ENCODE measurements at regions not wholly inside any gene's neighbourhood (a gene's known extent, or its start where the extent isn't known, plus 50 kb on each side); places are given as distances from the start of the nearest gene placed in this dataset.

GRCh38 chr20:6504826-6505225 lies 262.7 kb upstream of the BMP2 start:
- H2BK12ac ChIP-seq (ENCODE audit: low read length), result no peak overlapping the region
- H3K79me1 ChIP-seq (ENCODE audit: low read length), result no peaks in the 10 kb centered on the region
- no peak overlapping the region for H3K4ac ChIP-seq (ENCODE audit: low read depth, low read length)
- H3K4me1 ChIP-seq (ENCODE audit: control insufficient read depth in 1 of 2, insufficient read depth in 2 of 2, low read length in 2 of 2), result no peaks in the 10 kb centered on the region
- H3K4me3 ChIP-seq (ENCODE audit: low read depth, low read length), result no peak overlapping the region
- DNase-seq, result no peak
- H3K18ac ChIP-seq (ENCODE audit: low read length), result no peak overlapping the region
- H4K91ac ChIP-seq (ENCODE audit: low read depth, low read length), result no peak overlapping the region
- H3K4me2 ChIP-seq (ENCODE audit: low read length), result no peak overlapping the region
- H3K27me3 ChIP-seq (ENCODE audit: insufficient read depth, low read length), result no peaks in the 10 kb centered on the region
- no peak overlapping the region for H3K14ac ChIP-seq (ENCODE audit: low read length)
- H4K8ac ChIP-seq (ENCODE audit: low read depth, low read length), result no peak overlapping the region
- no peak overlapping the region for H3K27ac ChIP-seq (ENCODE audit: low read depth, low read length)
- no peaks in the 10 kb centered on the region for H3K9me3 ChIP-seq (ENCODE audit: insufficient read depth, low read depth, low read length)
- no peak overlapping the region for H4K12ac ChIP-seq (ENCODE audit: low read depth, low read length)
- H2BK120ac ChIP-seq (ENCODE audit: insufficient read depth, low read length, poor library complexity), result no peak overlapping the region
- no peak overlapping the region for H2BK5ac ChIP-seq (ENCODE audit: low read depth, low read length, poor library complexity)
- no peaks in the 10 kb centered on the region for H3K79me2 ChIP-seq (ENCODE audit: control insufficient read depth, insufficient read depth, low read length, poor library complexity)
- H3K23ac ChIP-seq (ENCODE audit: low read length), result no peak overlapping the region
- H3K36me3 ChIP-seq (ENCODE audit: control insufficient read depth in 1 of 2, insufficient read depth in 2 of 2, low read length in 2 of 2), result no peaks in the 10 kb centered on the region
- no peak overlapping the region for H2AK5ac ChIP-seq (ENCODE audit: low read length)
- no peak overlapping the region for H3K9ac ChIP-seq (ENCODE audit: low read length)
- H2AFZ ChIP-seq (ENCODE audit: insufficient read depth, low read length, poor library complexity), result no peak overlapping the region
- WGBS (ENCODE audit: extremely low coverage, insufficient coverage, insufficient read length), result no CpG with 5 or more reads among the region's 7 CpGs

- DNase-seq, result no peak
- Histone ChIP-seq H3K79me1 (ENCODE audit: low read length) (no peaks in the 10 kb centered on the region), H3K36me3 (ENCODE audit: control insufficient read depth in 1 of 2, insufficient read depth in 2 of 2, low read length in 2 of 2) (no peaks in the 10 kb centered on the region), H2BK12ac (ENCODE audit: low read length) (no peak overlapping the region), H3K4me3 (ENCODE audit: low read depth, low read length) (no peak overlapping the region), H3K9ac (ENCODE audit: low read length) (no peak overlapping the region), H3K27ac (ENCODE audit: low read depth, low read length) (no peak overlapping the region), H3K4ac (ENCODE audit: low read depth, low read length) (no peak overlapping the region), H2BK120ac (ENCODE audit: insufficient read depth, low read length, poor library complexity) (no peak overlapping the region), H2AK5ac (ENCODE audit: low read length) (no peak overlapping the region), H4K12ac (ENCODE audit: low read depth, low read length) (no peak overlapping the region), H3K9me3 (ENCODE audit: insufficient read depth, low read depth, low read length) (no peaks in the 10 kb centered on the region), H3K4me2 (ENCODE audit: low read length) (no peak overlapping the region), H3K79me2 (ENCODE audit: control insufficient read depth, insufficient read depth, low read length, poor library complexity) (no peaks in the 10 kb centered on the region), H4K8ac (ENCODE audit: low read depth, low read length) (no peak overlapping the region), H2AFZ (ENCODE audit: insufficient read depth, low read length, poor library complexity) (no peak overlapping the region), H4K91ac (ENCODE audit: low read depth, low read length) (no peak overlapping the region), H3K18ac (ENCODE audit: low read length) (no peak overlapping the region), H3K4me1 (ENCODE audit: control insufficient read depth in 1 of 2, insufficient read depth in 2 of 2, low read length in 2 of 2) (no peaks in the 10 kb centered on the region), H2BK5ac (ENCODE audit: low read depth, low read length, poor library complexity) (no peak overlapping the region), H3K27me3 (ENCODE audit: insufficient read depth, low read length) (no peaks in the 10 kb centered on the region), H3K14ac (ENCODE audit: low read length) (no peak overlapping the region), H3K23ac (ENCODE audit: low read length) (no peak overlapping the region)
- no CpG with 5 or more reads among the region's 2 CpGs for WGBS (ENCODE audit: extremely low coverage, insufficient coverage, insufficient read length)
These were observed 263.3 kb upstream of the BMP2 start for GRCh38 chr20:6504179-6504578.

DNA sequence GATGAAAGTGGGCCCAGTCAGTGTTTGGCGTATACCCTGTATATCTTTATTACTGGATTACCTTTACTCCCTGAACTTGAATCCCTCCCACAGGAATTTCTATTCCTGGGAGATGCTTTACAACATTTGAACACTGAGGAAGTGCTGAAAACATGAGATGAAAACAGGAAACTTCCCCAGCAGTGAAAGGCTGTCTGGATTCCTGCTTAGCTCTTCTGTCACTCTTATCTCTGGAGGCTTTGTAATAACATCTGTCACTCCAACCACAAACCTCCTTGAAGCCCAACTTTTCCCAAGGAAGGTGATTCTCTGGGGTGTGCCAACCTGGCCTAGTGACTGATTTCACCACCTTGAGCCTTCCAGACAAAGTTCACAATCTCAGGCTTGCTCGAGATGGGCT lies 264.5 kb upstream of the BMP2 start:
- Histone ChIP-seq H3K18ac (ENCODE audit: low read length) (no peak overlapping the region), H3K27ac (ENCODE audit: low read depth, low read length) (no peak overlapping the region), H3K27me3 (ENCODE audit: insufficient read depth, low read length) (no peaks in the 10 kb centered on the region), H3K14ac (ENCODE audit: low read length) (no peak overlapping the region), H3K9ac (ENCODE audit: low read length) (no peak overlapping the region), H3K9me3 (ENCODE audit: insufficient read depth, low read depth, low read length) (no peaks in the 10 kb centered on the region), H4K91ac (ENCODE audit: low read depth, low read length) (no peak overlapping the region), H3K23ac (ENCODE audit: low read length) (no peak overlapping the region), H3K79me1 (ENCODE audit: low read length) (no peaks in the 10 kb centered on the region), H2AFZ (ENCODE audit: insufficient read depth, low read length, poor library complexity) (no peak overlapping the region), H3K79me2 (ENCODE audit: control insufficient read depth, insufficient read depth, low read length, poor library complexity) (no peaks in the 10 kb centered on the region), H3K4ac (ENCODE audit: low read depth, low read length) (no peak overlapping the region), H3K4me3 (ENCODE audit: low read depth, low read length) (no peak overlapping the region), H2BK5ac (ENCODE audit: low read depth, low read length, poor library complexity) (no peak overlapping the region), H4K8ac (ENCODE audit: low read depth, low read length) (no peak overlapping the region), H3K4me2 (ENCODE audit: low read length) (no peak overlapping the region), H4K12ac (ENCODE audit: low read depth, low read length) (no peak overlapping the region), H3K36me3 (ENCODE audit: control insufficient read depth in 1 of 2, insufficient read depth in 2 of 2, low read length in 2 of 2) (no peaks in the 10 kb centered on the region), H3K4me1 (ENCODE audit: control insufficient read depth in 1 of 2, insufficient read depth in 2 of 2, low read length in 2 of 2) (no peaks in the 10 kb centered on the region), H2BK120ac (ENCODE audit: insufficient read depth, low read length, poor library complexity) (no peak overlapping the region), H2BK12ac (ENCODE audit: low read length) (no peak overlapping the region), H2AK5ac (ENCODE audit: low read length) (no peak overlapping the region)
- DNase-seq, result no peak
- WGBS (ENCODE audit: extremely low coverage, insufficient coverage, insufficient read length), result no CpG with 5 or more reads among the region's 2 CpGs

GRCh38 chr20:6502219-6502618 lies 265.3 kb upstream of the BMP2 start:
- no CpG with 5 or more reads among the region's 2 CpGs for WGBS (ENCODE audit: extremely low coverage, insufficient coverage, insufficient read length)
- Histone ChIP-seq H3K27ac (ENCODE audit: low read depth, low read length) (no peak overlapping the region), H3K79me2 (ENCODE audit: control insufficient read depth, insufficient read depth, low read length, poor library complexity) (no peaks in the 10 kb centered on the region), H3K36me3 (ENCODE audit: control insufficient read depth in 1 of 2, insufficient read depth in 2 of 2, low read length in 2 of 2) (no peaks in the 10 kb centered on the region), H3K14ac (ENCODE audit: low read length) (no peak overlapping the region), H2AFZ (ENCODE audit: insufficient read depth, low read length, poor library complexity) (no peak overlapping the region), H4K8ac (ENCODE audit: low read depth, low read length) (no peak overlapping the region), H3K18ac (ENCODE audit: low read length) (no peak overlapping the region), H2BK5ac (ENCODE audit: low read depth, low read length, poor library complexity) (no peak overlapping the region), H3K4me2 (ENCODE audit: low read length) (no peak overlapping the region), H3K27me3 (ENCODE audit: insufficient read depth, low read length) (no peaks in the 10 kb centered on the region), H2BK12ac (ENCODE audit: low read length) (no peak overlapping the region), H2BK120ac (ENCODE audit: insufficient read depth, low read length, poor library complexity) (no peak overlapping the region), H2AK5ac (ENCODE audit: low read length) (no peak overlapping the region), H3K79me1 (ENCODE audit: low read length) (no peaks in the 10 kb centered on the region), H4K12ac (ENCODE audit: low read depth, low read length) (no peak overlapping the region), H3K4me3 (ENCODE audit: low read depth, low read length) (no peak overlapping the region), H3K4ac (ENCODE audit: low read depth, low read length) (no peak overlapping the region), H3K9me3 (ENCODE audit: insufficient read depth, low read depth, low read length) (no peaks in the 10 kb centered on the region), H4K91ac (ENCODE audit: low read depth, low read length) (no peak overlapping the region), H3K9ac (ENCODE audit: low read length) (no peak overlapping the region), H3K23ac (ENCODE audit: low read length) (no peak overlapping the region), H3K4me1 (ENCODE audit: control insufficient read depth in 1 of 2, insufficient read depth in 2 of 2, low read length in 2 of 2) (no peaks in the 10 kb centered on the region)
- DNase-seq, result no peak

Measured in trophoblast cell (in vitro differentiated cells and primary cell).